Umbilical cord (tissue), 1 donor: ENCODE measurements at regions not wholly inside any gene's neighbourhood (a gene's known extent, or its start where the extent isn't known, plus 50 kb on each side); places are given as distances from the start of the nearest gene placed in this dataset.
"Not testable (repeated sequence)": the region's sequence is repeated elsewhere in the genome, so short reads cannot be mapped to it uniquely, and the experiment has no call there.

Source experiments
- DNase-seq: peaks from one replicate; pipeline ENCODE4 v3.0.0-alpha.2; 2015; ENCODE audit warnings: low spot score

DNA sequence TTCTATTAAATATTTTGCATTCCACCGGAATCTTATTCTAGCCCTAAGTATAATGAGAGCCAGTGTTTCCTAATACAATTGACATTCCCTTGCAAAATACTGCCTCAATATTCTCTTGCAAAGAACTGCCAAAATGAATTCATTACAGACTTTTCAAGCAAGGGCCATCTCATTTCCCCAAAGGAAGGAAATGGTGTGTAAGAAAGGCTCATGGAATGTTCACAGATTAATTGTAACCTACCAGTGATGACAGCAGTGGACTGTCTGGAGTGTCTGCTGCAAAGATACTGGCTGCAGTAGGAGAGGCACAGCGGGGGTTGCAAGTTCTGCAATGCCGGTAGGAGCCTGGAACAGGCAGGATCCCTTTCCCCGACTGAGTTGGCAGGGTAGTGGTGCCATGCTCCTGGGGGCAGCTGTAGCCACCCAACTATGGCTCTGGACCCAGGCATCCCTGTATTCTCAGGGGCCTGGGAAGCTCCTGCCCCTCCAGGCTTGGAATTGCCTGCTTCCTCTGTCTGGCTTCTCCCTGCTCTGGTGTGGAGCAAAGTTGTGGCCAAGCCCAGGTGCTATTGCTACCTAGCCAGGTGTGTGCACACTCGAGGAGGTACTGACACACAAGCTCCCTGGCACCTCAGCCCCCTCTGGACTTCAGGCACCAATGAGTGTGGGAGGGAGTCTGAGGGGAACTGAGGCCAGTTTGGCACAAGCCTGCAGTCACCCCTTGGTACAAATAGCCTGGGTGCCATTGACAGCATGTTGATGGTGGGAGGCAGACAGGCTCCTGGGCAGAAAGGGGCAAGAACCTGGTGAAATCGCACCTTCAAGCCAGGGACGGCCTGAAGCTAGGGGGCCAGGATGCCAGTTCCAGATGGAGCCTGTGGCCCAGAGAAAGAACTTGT is 1371.0 kb downstream of the KCNT2 start:
- DNase-seq: no peak

GRCh38 chr1:195218428-195219212 is 1389.6 kb downstream of the KCNT2 start:
- no peak for DNase-seq

GRCh38 chr1:195202241-195202640 is 1406.0 kb downstream of the KCNT2 start:
- DNase-seq: peak; percentile 9

DNA sequence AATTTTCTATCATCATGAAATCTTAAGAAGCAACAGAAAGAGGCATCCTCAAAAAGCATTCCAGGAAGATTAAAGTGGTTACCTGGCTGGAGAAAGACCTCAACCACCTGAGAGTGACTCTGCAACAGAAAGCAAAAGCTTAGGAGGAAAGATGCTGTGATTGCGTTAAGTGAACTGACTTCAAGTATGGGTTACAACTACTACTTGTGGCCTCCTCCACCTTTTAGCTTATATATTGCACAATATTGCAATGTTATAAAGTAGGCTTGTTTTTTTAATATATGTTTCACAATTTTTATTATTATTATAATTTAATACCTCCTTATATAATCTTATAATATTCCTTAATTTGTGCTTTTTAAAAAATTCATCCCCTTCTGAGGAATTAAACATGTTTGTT is 1407.5 kb downstream of the KCNT2 start:
- DNase-seq: no peak

- DNase-seq: no peak
Observed at GRCh38 chr1:195197116-195197515, 1411.1 kb downstream of the KCNT2 start.

GRCh38 chr1:195195423-195196057 is 1412.7 kb downstream of the KCNT2 start:
- no peak for DNase-seq

DNA sequence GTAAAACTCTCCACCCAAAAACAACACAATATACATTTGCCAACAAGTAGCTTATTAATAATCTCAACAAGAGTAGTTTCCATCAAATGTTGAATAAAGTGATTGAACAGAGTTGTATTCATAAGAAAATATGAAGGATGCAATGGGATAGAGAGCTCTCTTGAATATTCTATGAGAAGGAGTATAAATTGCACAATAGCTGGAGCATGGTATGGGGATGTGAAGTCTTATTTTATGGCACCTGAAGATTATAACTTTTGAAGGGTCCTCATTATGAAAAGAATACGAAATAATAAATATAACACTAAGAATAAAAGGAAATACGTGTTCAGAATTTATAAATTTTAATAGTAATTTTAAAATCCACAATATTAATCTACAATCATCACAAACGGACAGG is 1415.1 kb downstream of the KCNT2 start:
- no peak for DNase-seq

- no peak for DNase-seq
Observed at GRCh38 chr1:195188821-195189220, 1419.4 kb downstream of the KCNT2 start.

GRCh38 chr1:195186544-195186943 is 1421.7 kb downstream of the KCNT2 start:
- DNase-seq: no peak

- no peak for DNase-seq
Observed at GRCh38 chr1:195185736-195186135, 1422.5 kb downstream of the KCNT2 start.

GRCh38 chr1:195185321-195185720 is 1422.9 kb downstream of the KCNT2 start:
- no peak for DNase-seq

GRCh38 chr1:195173753-195174152 is 1434.5 kb downstream of the KCNT2 start:
- DNase-seq: no peak

- DNase-seq: not testable (repeated sequence)
Observed at GRCh38 chr1:195159795-195160194, 1448.4 kb downstream of the KCNT2 start.

DNA sequence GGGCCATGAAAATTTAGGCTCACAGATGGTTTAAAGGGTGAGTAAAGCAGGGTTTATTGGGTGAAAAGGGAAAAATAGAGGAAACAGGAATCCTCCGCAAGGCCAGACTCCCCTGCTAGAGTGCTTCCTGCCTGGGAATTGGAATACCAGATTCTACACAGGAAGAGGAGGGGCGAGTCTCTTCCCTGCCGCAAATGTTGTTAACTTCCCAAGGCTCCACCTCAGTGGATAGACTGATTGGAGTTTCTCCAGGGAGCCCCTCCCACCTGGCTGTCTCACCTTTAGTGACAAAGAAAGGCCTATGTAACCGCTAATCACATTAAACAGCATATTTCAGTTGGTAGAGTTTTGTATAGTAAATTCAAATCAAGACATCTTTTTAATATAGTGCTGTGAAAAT is 1450.1 kb downstream of the KCNT2 start:
- no peak for DNase-seq

DNA sequence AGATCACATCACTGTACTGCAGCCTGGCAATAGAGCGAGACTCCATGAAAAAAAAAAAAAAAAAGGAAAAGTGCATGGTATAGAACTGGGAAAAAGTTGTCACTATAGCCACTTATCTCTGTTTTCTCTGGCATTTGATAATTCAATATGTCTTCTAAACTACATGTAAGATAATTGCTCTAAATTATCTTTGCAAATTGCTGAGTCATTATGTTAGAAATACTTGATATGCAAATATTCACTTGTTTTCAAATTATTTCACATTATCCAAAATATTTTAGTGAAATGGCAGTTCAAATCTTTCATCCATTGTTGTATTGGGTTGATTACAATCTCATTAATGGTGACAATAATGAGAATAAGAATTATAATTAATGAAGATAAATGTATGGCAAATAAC is 1455.1 kb downstream of the KCNT2 start:
- no peak for DNase-seq

DNA sequence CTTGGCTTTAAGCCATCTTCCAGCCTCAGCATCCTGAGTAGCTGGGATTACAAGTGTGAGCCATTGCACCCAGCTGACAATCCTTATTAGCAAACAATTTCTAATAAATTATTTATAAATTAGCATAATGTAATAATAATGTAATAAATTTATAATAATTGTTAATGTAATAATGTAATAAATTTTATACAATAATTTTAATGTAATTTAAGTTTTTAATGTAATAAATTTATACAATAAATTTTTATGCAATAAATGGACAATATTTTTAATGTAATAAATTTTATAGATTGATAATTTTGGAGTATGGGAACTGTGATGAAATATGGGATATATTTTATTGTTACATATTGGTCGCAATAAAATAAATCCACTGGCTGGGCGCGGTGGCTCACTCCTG is 1457.5 kb downstream of the KCNT2 start:
- DNase-seq: no peak

GRCh38 chr1:195141294-195141693 is 1466.9 kb downstream of the KCNT2 start:
- DNase-seq: no peak

- no peak for DNase-seq
Observed at GRCh38 chr1:195130598-195130997, 1477.6 kb downstream of the KCNT2 start.

DNA sequence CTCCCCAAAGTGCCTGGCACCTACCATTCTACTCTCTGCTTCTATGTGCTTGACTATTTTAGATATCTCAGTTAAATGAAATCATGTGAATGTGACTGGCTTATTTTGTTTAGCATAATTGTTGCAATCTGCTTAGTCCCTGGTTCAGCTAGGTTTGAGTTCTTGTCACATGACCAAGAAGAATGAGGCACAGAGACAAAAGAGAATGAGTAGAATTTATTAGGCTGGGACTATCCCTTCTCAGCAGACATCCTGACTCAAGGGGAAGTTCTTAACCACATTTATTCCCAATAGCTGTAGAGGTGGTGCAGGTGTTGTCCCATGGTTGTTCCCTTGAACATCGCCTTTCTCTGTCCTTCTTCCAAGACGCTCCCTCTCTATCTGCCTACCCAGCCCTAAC is 1485.7 kb downstream of the KCNT2 start:
- DNase-seq: no peak

- DNase-seq: no peak
Observed at GRCh38 chr1:195113471-195113870, 1494.8 kb downstream of the KCNT2 start.

- no peak for DNase-seq
Observed at GRCh38 chr1:195105773-195106172, 1502.5 kb downstream of the KCNT2 start.

- no peak for DNase-seq
Observed at GRCh38 chr1:195105281-195105680, 1503.0 kb downstream of the KCNT2 start.
